ENCODE measurements at regions not wholly inside any gene's neighbourhood (a gene's known extent, or its start where the extent isn't known, plus 50 kb on each side); places are given as distances from the start of the nearest gene placed in this dataset.
"Not testable (repeated sequence)": the region's sequence is repeated elsewhere in the genome, so short reads cannot be mapped to it uniquely, and the experiment has no call there.

DNA sequence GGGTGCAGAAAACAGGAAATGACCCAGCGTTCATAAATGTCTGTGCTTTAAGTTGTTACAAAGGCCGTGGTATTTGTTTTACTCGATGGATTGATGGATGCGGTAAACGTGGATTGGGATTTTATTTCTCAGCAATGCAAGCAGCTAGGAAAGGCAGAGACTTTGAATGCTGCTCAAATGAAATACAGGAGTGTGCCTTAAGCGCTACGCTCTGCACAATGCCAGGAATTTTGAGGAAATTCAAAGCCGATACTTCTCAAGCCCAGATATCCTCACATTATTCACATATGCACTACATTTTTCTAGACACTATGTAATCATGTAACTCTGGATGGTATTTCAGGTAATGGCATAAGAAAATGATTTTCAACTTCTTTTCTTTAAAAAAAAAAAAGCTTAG lies 514.3 kb upstream of the ADARB2 start:
- DNase-seq (ENCODE audit: low read depth): no peak

DNA sequence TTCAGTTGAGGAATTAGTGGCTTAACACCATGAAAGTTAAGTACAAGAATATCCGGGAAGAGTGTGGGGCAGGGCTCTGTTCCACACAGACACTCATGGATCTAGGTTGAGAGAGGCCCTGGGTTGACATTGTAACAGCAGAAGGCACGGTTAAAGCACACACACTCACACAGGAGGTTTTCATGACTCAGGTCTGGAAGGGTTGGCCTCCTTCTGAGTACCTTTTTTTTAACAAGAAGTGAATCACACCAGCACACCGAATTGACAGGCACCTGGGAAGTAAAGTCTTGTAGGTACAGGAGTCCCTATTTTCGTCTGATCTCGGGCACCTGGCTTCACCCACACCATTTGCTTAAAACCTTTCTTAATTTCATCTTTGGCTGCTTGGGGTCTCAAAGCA lies 509.4 kb upstream of the ADARB2 start:
- no peak for DNase-seq (ENCODE audit: low read depth)

DNA sequence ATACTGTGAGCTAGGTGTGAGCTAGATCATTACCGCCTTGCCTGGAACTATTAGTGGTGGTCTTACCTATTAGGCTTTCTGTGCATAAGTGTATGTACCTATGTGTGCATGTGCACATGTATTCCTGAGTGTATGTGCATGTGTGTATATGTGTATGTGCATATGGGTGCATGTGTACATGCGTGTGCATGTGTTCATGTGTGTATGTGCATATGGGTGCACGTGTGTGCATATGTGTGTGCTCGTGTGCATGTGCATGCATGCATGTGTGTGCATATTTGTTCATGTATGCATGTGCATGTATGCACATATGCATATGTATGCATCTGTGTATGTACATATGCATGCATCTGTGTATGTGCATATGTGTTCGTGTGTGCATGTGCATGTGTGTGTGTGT lies 508.3 kb upstream of the ADARB2 start:
- DNase-seq (ENCODE audit: low read depth): no peak

GRCh38 chr10:2244471-2244870 lies 507.1 kb upstream of the ADARB2 start:
- DNase-seq (ENCODE audit: low read depth): no peak

- DNase-seq (ENCODE audit: low read depth): no peak
Measured at GRCh38 chr10:2236876-2237275, 499.6 kb upstream of the ADARB2 start.

DNA sequence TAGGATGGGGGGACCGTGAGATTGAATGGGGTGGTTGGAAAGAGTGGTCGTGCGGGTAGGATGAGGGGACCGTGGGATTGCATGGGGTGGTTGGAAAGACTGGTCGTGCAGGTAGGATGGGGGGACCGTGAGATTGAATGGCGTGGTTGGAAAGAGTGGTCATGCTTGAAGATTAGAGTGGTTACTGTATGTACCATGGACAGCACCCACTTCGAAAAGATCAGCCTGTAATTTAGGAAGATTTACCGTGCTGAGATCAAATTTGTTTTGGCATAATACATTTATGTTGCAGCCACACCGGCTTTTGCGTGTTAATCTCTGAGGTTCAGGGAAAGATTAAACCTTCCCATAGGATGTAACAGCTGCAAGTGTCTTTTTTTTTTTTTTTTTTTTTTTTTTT lies 495.2 kb upstream of the ADARB2 start:
- DNase-seq (ENCODE audit: low read depth): no peak

DNA sequence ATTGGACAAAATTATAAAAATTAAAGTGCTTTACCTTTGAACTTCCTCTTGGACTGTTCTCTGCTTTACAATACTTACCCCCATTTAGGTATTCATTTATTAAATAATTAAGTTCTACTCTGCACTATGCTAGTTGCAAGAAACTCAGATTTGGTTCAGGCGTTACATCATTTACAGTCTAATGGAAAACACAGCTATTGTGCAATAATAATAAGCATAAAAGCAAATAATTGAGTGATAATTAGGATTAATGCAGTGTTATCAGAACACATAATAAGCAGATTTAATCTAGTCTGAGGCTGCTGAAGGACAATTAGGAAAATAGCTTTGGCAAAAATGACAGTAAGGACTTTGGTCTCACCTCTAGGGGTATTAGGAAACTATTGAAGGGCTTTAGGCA lies 493.2 kb upstream of the ADARB2 start:
- no peak for DNase-seq (ENCODE audit: low read depth)

- DNase-seq (ENCODE audit: low read depth): no peak
Measured at GRCh38 chr10:2228320-2228901, 491.1 kb upstream of the ADARB2 start.

- no peak for DNase-seq (ENCODE audit: low read depth)
Measured at GRCh38 chr10:2225609-2226008, 488.3 kb upstream of the ADARB2 start.

GRCh38 chr10:2223548-2224320 lies 486.4 kb upstream of the ADARB2 start:
- DNase-seq (ENCODE audit: low read depth): no peak

DNA sequence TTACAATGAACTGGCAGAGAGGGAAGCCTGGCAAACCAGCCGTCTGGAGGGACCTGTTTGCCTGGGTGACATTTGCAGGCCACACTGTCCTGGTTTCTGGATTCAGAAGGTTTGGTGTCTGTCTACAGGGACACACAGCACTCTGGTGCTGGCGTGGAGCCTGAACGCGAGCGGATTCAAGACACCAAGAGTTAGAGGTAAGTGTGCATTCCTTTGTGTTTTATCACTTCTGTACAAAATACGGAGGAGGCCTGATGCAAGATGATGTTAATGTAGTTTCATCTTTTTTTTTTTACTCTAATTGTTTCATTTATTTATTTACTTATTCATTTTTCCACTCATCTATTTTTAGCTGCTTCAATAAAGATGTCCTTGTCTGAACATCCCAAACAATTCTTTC lies 485.3 kb upstream of the ADARB2 start:
- no peak for DNase-seq (ENCODE audit: low read depth)

DNA sequence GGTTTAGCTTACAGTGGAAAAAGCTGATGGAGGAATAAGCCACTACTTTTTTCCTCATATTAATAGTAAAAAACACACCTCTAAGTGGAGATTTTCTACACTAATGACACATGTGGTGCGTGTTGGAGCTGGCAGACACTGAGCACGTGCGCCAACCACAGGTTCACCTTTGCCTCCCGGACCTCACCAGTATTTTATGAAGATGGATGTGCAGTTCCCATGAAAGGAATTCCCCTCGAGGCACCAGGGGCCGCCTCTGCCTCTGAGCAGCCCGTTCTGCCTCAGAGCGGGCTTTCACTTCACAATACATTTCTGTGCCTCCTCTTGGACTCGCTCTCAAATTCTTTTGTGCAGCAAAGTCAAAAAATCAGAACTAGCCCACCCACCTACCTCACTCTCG lies 477.5 kb upstream of the ADARB2 start:
- no peak for DNase-seq (ENCODE audit: low read depth)

DNA sequence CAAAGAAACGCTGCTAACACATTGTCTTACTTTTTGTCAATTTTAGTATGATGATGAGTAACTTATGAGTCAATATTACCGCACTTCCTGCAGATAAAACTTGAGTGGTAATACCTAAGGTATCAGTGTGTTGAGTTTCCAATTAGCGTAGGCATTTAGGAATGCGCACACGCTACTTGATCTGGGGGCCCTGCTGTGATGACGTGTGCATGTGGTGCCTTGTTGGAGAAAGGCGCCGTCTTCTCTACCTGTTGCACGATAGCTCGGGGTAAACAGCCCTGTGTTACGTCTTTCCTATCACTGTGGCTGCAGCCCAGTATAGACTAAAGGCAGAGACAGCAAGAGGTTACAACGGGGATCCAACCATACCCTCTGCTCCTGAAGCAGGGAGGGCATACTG lies 476.8 kb upstream of the ADARB2 start:
- DNase-seq (ENCODE audit: low read depth): no peak

GRCh38 chr10:2212244-2212834 lies 475.0 kb upstream of the ADARB2 start:
- no peak for DNase-seq (ENCODE audit: low read depth)

DNA sequence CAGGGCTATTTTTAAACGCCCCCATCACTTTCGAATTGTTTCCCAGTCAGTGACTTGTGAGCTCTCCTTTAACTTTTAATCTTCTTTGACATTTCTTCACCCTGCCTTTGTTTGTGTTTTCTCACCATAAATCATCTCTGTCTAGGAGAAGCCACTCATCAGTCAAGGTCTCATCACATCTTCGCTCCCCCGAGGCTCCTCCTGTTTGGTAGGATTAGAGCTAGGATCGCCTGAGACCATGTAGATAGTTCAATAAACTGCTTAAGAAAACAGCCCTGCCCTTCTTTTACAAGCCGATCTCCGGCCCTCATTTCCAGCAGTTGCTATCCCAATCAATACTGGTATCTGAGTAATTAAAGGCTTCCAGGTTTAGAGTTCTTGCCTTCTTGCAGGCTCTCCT lies 472.8 kb upstream of the ADARB2 start:
- DNase-seq (ENCODE audit: low read depth): no peak

GRCh38 chr10:2208106-2208505 lies 470.8 kb upstream of the ADARB2 start:
- DNase-seq (ENCODE audit: low read depth): no peak

- DNase-seq (ENCODE audit: low read depth): no peak
Measured at GRCh38 chr10:2207246-2207922, 470.1 kb upstream of the ADARB2 start.

GRCh38 chr10:2205406-2205805 lies 468.1 kb upstream of the ADARB2 start:
- no peak for DNase-seq (ENCODE audit: low read depth)

GRCh38 chr10:2202401-2202800 lies 465.1 kb upstream of the ADARB2 start:
- DNase-seq (ENCODE audit: low read depth): no peak

GRCh38 chr10:2201534-2202099 lies 464.3 kb upstream of the ADARB2 start:
- DNase-seq (ENCODE audit: low read depth): no peak

DNA sequence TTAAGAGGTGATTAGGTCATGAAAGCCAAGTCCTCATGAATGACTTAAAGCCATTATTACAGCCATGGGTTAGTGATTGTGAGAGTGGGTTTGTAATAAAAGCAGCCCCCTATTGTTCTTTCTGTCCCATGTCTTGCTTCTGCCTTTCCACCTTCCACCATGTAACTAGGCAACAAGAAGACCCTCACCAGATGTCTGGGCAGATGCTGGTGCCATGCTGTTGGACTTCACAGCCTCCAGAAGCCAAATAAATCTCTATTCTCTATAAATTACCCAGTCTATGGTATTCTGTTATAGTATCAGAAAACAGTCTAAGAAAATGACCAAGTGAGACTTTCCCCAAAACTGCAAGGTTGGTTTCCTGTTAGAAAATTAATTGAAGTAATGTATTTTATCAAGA lies 460.3 kb upstream of the ADARB2 start:
- no peak for DNase-seq (ENCODE audit: low read depth)

DNA sequence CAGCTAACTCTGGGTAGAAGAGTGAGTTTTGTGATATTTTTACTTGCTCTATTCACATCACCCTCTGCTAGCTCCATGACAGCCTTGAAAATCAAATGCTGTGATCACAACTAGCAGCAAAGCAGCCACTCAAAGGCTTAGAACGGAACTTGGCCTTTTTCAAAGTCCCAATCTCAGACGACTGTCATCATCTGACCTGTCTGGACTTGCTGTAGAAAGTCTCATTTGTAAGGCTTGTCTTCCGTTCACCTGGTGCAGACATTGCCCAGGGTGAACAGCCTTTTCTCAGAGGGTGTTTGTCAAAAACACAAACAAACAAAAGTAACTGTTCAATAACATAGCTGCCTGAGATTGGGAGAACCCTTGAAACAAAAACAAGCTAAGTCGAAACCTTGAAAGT lies 458.9 kb upstream of the ADARB2 start:
- no peak for DNase-seq (ENCODE audit: low read depth)

- not testable (repeated sequence) for DNase-seq (ENCODE audit: low read depth)
Measured at GRCh38 chr10:2189356-2189755, 452.0 kb upstream of the ADARB2 start.
